ENCODE measurements at regions not wholly inside any gene's neighbourhood (a gene's known extent, or its start where the extent isn't known, plus 50 kb on each side); places are given as distances from the start of the nearest gene placed in this dataset.

GRCh38 chr3:77976079-77976478 lies 936.2 kb downstream of the ROBO2 start:
- Histone ChIP-seq H3K9ac (ENCODE audit: low read depth, low read length) (no peak overlapping the region), H3K9me3 (ENCODE audit: insufficient read depth, low read depth, low read length) (no peaks in the 10 kb centered on the region)

DNA sequence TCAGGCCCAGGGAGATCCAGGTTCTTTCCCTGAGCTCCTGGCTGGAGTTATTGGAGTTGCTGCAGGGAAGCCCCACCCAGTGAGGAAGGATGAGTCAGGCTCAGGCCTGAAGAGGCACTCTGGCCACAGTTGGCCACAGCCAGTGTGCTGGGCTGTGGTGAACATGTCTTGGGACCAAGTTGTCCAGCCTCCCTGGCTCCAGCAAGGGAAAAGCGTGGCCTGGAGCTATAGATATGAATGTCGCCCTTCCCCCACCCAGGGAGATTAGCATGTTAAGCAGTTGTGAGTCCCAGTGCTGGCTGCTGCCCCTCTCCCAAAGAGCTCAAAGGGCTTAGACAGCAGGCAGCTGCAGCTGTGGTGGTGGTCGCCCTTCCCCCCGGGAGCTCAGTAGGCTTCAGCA lies 963.2 kb downstream of the ROBO2 start:
- 89% methylated on average over 4 of the region's 4 CpGs for WGBS
- Histone ChIP-seq H3K4me1 (ENCODE audit: insufficient read depth, low read length) (no peaks in the 10 kb centered on the region), H3K36me3 (ENCODE audit: insufficient read depth, low read length) (no peaks in the 10 kb centered on the region), H3K27ac (ENCODE audit: low read depth, low read length) (no peak overlapping the region), H3K9ac (ENCODE audit: low read depth, low read length) (no peak overlapping the region), H3K4me3 (ENCODE audit: low read length) (no peak overlapping the region), H3K27me3 (ENCODE audit: insufficient read depth, low read length) (no peaks in the 10 kb centered on the region), H3K9me3 (ENCODE audit: insufficient read depth, low read depth, low read length) (no peaks in the 10 kb centered on the region)

More at GRCh38 chr3:77976079-77976478, 936.2 kb downstream of the ROBO2 start:
- Histone ChIP-seq H3K4me1 (ENCODE audit: insufficient read depth, low read length) (peaks cover 7% of the 10 kb centered on the region), H3K27ac (ENCODE audit: low read depth, low read length) (no peak overlapping the region), H3K36me3 (ENCODE audit: insufficient read depth, low read length) (no peaks in the 10 kb centered on the region), H3K27me3 (ENCODE audit: insufficient read depth, low read length) (no peaks in the 10 kb centered on the region), H3K4me3 (ENCODE audit: low read length) (no peak overlapping the region)

DNA sequence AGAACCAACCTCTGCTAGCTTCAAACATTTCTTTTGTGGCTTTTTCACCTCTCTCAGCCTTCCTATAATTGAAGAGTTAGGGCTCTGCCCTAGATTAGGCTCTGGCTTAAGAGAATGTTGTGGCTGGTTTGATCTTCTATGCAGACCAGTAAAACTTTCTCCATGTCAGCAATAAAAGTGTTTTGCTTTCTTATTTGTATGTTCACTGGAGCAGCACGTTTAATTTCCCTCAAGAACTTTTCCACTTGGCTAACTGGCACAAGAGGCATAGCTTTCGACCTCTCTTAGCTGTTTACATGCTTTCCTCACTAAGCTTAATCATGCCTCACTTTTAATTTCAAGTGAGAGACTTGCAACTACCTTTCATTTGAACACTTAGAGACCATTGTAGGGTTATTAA lies 964.7 kb downstream of the ROBO2 start:
- H3K4me3 ChIP-seq (ENCODE audit: low read length), result no peak overlapping the region
- H3K27me3 ChIP-seq (ENCODE audit: insufficient read depth, low read length), result no peaks in the 10 kb centered on the region
- H3K4me1 ChIP-seq (ENCODE audit: insufficient read depth, low read length), result no peaks in the 10 kb centered on the region
- no peak overlapping the region for H3K9ac ChIP-seq (ENCODE audit: low read depth, low read length)
- WGBS, result 88% methylated on average over 2 of the region's 2 CpGs
- H3K27ac ChIP-seq (ENCODE audit: low read depth, low read length), result no peak overlapping the region
- no peaks in the 10 kb centered on the region for H3K9me3 ChIP-seq (ENCODE audit: insufficient read depth, low read depth, low read length)
- no peaks in the 10 kb centered on the region for H3K36me3 ChIP-seq (ENCODE audit: insufficient read depth, low read length)

GRCh38 chr3:78013653-78014052 lies 973.8 kb downstream of the ROBO2 start:
- Histone ChIP-seq H3K27ac (ENCODE audit: low read depth, low read length) (no peak overlapping the region), H3K9ac (ENCODE audit: low read depth, low read length) (no peak overlapping the region), H3K4me1 (ENCODE audit: insufficient read depth, low read length) (no peaks in the 10 kb centered on the region), H3K27me3 (ENCODE audit: insufficient read depth, low read length) (no peaks in the 10 kb centered on the region), H3K4me3 (ENCODE audit: low read length) (no peak overlapping the region), H3K36me3 (ENCODE audit: insufficient read depth, low read length) (no peaks in the 10 kb centered on the region), H3K9me3 (ENCODE audit: insufficient read depth, low read depth, low read length) (no peaks in the 10 kb centered on the region)
- WGBS, result 92% methylated on average over 1 of the region's 1 CpG

- Histone ChIP-seq H3K27me3 (ENCODE audit: insufficient read depth, low read length) (no peaks in the 10 kb centered on the region), H3K9me3 (ENCODE audit: insufficient read depth, low read depth, low read length) (no peaks in the 10 kb centered on the region), H3K9ac (ENCODE audit: low read depth, low read length) (no peak overlapping the region), H3K4me1 (ENCODE audit: insufficient read depth, low read length) (no peaks in the 10 kb centered on the region), H3K4me3 (ENCODE audit: low read length) (no peak overlapping the region), H3K36me3 (ENCODE audit: insufficient read depth, low read length) (no peaks in the 10 kb centered on the region), H3K27ac (ENCODE audit: low read depth, low read length) (no peak overlapping the region)
- WGBS, result 94% methylated on average over 1 of the region's 1 CpG
Observed at GRCh38 chr3:78015856-78016255, 976.0 kb downstream of the ROBO2 start.

DNA sequence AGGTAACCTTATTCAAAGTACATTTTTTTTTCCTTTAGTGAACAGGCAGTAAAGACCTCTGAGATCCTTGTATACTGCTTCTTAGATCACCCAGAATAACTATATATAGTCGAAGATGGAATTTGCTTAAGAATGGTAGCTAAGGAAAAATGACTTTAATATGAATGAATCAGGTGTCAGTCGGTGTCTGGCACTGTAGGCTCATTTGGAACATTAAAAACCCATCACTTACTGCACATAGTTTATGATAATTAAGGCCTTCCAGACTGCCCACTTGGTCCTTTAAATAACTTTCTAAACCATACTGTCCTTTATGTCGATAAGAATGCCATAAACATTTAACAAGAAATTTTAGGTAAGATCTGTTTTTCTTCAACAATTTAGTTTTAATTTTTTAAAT lies 981.8 kb downstream of the ROBO2 start:
- H3K9ac ChIP-seq (ENCODE audit: low read depth, low read length), result no peak overlapping the region
- H3K4me1 ChIP-seq (ENCODE audit: insufficient read depth, low read length), result no peaks in the 10 kb centered on the region
- H3K36me3 ChIP-seq (ENCODE audit: insufficient read depth, low read length), result no peaks in the 10 kb centered on the region
- WGBS, result 96% methylated on average over 2 of the region's 3 CpGs
- H3K4me3 ChIP-seq (ENCODE audit: low read length), result no peak overlapping the region
- no peaks in the 10 kb centered on the region for H3K27me3 ChIP-seq (ENCODE audit: insufficient read depth, low read length)
- no peak overlapping the region for H3K27ac ChIP-seq (ENCODE audit: low read depth, low read length)
- H3K9me3 ChIP-seq (ENCODE audit: insufficient read depth, low read depth, low read length), result no peaks in the 10 kb centered on the region

DNA sequence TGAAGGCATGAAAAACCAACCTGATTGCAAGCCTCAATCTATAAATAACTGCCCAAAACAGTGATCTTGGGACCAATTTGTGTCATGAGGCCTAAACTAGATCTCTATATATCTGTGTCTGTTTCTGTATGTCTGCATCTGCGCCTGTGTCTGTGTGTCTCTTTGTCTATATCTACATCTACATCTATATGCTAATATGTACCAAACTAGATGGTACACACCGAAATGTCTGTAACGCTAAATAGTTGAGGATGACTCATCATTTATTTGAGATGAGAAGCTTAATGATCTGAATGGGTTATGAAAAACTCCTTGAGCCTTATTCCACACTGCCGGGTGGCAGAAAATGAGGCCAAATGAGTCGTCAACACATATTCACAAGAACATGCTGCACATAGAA lies 982.3 kb downstream of the ROBO2 start:
- Histone ChIP-seq H3K27me3 (ENCODE audit: insufficient read depth, low read length) (no peaks in the 10 kb centered on the region), H3K27ac (ENCODE audit: low read depth, low read length) (no peak overlapping the region), H3K9ac (ENCODE audit: low read depth, low read length) (no peak overlapping the region), H3K36me3 (ENCODE audit: insufficient read depth, low read length) (no peaks in the 10 kb centered on the region), H3K9me3 (ENCODE audit: insufficient read depth, low read depth, low read length) (no peaks in the 10 kb centered on the region), H3K4me1 (ENCODE audit: insufficient read depth, low read length) (no peaks in the 10 kb centered on the region), H3K4me3 (ENCODE audit: low read length) (no peak overlapping the region)
- WGBS, result 97% methylated on average over 5 of the region's 5 CpGs

DNA sequence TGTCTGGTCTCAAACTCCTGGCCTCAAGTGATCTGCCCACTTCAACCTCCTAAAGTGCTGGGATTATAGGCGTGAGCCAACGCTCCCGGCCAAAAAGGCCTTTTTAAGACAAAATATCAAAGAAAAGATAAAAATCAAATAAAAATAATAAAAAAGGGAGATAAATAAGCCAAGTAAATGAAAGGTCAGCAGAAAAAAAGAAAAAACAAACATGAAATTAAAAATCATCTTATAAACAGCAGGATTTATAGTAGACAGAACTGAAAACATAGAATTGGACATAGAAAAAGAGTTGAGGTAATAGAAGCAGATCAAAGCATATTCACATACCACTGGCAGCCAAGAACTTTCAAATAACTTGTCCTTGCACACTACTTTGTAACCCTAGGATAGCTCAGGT lies 983.4 kb downstream of the ROBO2 start:
- WGBS, result no CpG with 5 or more reads among the region's 3 CpGs
- H3K4me1 ChIP-seq (ENCODE audit: insufficient read depth, low read length), result no peaks in the 10 kb centered on the region
- no peak overlapping the region for H3K4me3 ChIP-seq (ENCODE audit: low read length)
- H3K9me3 ChIP-seq (ENCODE audit: insufficient read depth, low read depth, low read length), result no peaks in the 10 kb centered on the region
- H3K27me3 ChIP-seq (ENCODE audit: insufficient read depth, low read length), result no peaks in the 10 kb centered on the region
- H3K27ac ChIP-seq (ENCODE audit: low read depth, low read length), result no peak overlapping the region
- no peaks in the 10 kb centered on the region for H3K36me3 ChIP-seq (ENCODE audit: insufficient read depth, low read length)
- H3K9ac ChIP-seq (ENCODE audit: low read depth, low read length), result no peak overlapping the region

GRCh38 chr3:78025916-78026315 lies 986.0 kb downstream of the ROBO2 start:
- no peak overlapping the region for H3K9ac ChIP-seq (ENCODE audit: low read depth, low read length)
- no peaks in the 10 kb centered on the region for H3K4me1 ChIP-seq (ENCODE audit: insufficient read depth, low read length)
- H3K27me3 ChIP-seq (ENCODE audit: insufficient read depth, low read length), result no peaks in the 10 kb centered on the region
- no peak overlapping the region for H3K4me3 ChIP-seq (ENCODE audit: low read length)
- no peak overlapping the region for H3K27ac ChIP-seq (ENCODE audit: low read depth, low read length)
- no peaks in the 10 kb centered on the region for H3K9me3 ChIP-seq (ENCODE audit: insufficient read depth, low read depth, low read length)
- H3K36me3 ChIP-seq (ENCODE audit: insufficient read depth, low read length), result no peaks in the 10 kb centered on the region
- 95% methylated on average over 5 of the region's 5 CpGs for WGBS

DNA sequence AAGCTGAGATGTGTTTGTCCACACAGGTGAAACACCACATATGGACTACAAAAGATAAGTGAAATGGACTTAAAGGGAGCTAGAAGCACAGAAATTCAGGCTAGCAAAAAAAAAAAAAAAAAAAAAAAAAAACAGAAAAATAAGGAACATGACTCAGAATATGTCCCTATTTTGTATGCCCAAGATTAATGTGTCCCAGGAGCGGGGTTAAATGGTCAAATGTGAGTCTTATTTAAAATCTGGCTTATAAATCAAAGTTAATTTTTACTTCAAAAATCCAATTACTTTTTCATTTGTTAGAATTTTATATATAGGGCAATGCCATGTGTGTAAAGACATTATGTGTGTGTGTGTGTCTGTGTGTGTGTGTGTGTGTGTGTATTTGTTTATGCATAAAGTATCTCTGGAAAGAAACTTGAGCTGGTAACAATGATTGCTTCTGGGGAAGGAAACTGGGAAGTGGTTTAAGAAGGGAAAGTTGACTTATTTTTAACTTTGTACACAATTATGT lies 986.5 kb downstream of the ROBO2 start:
- no peaks in the 10 kb centered on the region for H3K9me3 ChIP-seq (ENCODE audit: insufficient read depth, low read depth, low read length)
- H3K27me3 ChIP-seq (ENCODE audit: insufficient read depth, low read length), result no peaks in the 10 kb centered on the region
- H3K36me3 ChIP-seq (ENCODE audit: insufficient read depth, low read length), result no peaks in the 10 kb centered on the region
- H3K9ac ChIP-seq (ENCODE audit: low read depth, low read length), result no peak overlapping the region
- WGBS, result no CpG with 5 or more reads among the region's 1 CpG
- no peak overlapping the region for H3K4me3 ChIP-seq (ENCODE audit: low read length)
- no peaks in the 10 kb centered on the region for H3K4me1 ChIP-seq (ENCODE audit: insufficient read depth, low read length)
- H3K27ac ChIP-seq (ENCODE audit: low read depth, low read length), result no peak overlapping the region

GRCh38 chr3:78029775-78030174 lies 989.9 kb downstream of the ROBO2 start:
- Histone ChIP-seq H3K36me3 (ENCODE audit: insufficient read depth, low read length) (no peaks in the 10 kb centered on the region), H3K4me1 (ENCODE audit: insufficient read depth, low read length) (peaks cover 1% of the 10 kb centered on the region), H3K27ac (ENCODE audit: low read depth, low read length) (no peak overlapping the region), H3K9ac (ENCODE audit: low read depth, low read length) (no peak overlapping the region), H3K9me3 (ENCODE audit: insufficient read depth, low read depth, low read length) (no peaks in the 10 kb centered on the region), H3K4me3 (ENCODE audit: low read length) (no peak overlapping the region), H3K27me3 (ENCODE audit: insufficient read depth, low read length) (no peaks in the 10 kb centered on the region)
- WGBS, result 97% methylated on average over 39 of the region's 39 CpGs

GRCh38 chr3:78035131-78035641 lies 995.3 kb downstream of the ROBO2 start:
- peak overlapping the region; percentile 14; the same call in 1 of the 2 replicates for H3K4me3 ChIP-seq (ENCODE audit: low read length)
- no peak overlapping the region for H3K9ac ChIP-seq (ENCODE audit: low read depth, low read length)
- 23% methylated on average over 7 of the region's 7 CpGs for WGBS
- H3K9me3 ChIP-seq (ENCODE audit: insufficient read depth, low read depth, low read length), result no peaks in the 10 kb centered on the region
- H3K36me3 ChIP-seq (ENCODE audit: insufficient read depth, low read length), result no peaks in the 10 kb centered on the region
- no peaks in the 10 kb centered on the region for H3K27me3 ChIP-seq (ENCODE audit: insufficient read depth, low read length)
- peaks cover 11% of the 10 kb centered on the region for H3K4me1 ChIP-seq (ENCODE audit: insufficient read depth, low read length)
- H3K27ac ChIP-seq (ENCODE audit: low read depth, low read length), result no peak overlapping the region
